ENCODE measurements at regions not wholly inside any gene's neighbourhood (a gene's known extent, or its start where the extent isn't known, plus 50 kb on each side); places are given as distances from the start of the nearest gene placed in this dataset.

DNA sequence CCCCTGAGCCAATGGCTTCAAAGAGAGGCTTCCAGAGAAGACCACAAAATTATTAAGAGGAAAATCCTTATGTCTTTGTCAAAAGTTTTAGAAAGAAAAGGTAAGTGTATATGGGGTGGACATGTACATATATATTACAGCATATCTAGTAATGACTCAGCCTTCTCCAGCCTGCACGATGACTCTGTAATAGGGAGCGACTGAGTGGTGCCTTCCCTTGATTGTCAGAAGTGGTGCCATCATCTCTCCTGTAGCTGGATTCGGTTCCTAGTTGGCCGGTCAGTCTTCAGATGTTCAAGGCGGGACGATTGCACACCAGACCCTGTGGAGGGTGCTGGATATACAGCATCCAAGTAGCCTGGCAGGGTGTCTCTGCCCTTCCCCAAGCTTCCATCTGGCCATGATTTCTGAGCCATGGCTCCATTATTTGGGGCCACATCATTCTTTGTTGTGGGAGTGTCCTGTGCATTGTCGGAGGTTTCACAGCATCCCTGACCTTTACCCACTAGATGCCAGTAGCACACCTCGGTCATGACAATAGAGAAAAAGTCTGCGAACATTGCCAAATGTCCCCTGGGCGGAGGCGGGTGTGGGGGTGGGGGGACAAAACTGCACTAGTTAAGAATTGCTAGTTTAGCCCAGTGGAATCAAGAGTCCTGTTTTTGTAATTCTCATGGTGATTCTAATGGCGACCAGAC, 206.2 kb upstream of the KAZN start:
- no peak for ATAC-seq (ENCODE audit: low read depth)
- Histone ChIP-seq H3K27me3 (replicated peaks in 1 of 4; ENCODE audit: control extremely low read depth in 1 of 4, control insufficient read depth in 3 of 4, insufficient read depth in 4 of 4, low read length in 3 of 4) (peaks cover 0 to 3% (median 0%) of the 10 kb centered on the region in 4 experiments), H3K79me2 (ENCODE audit: control insufficient read depth, insufficient read depth, low read length) (no peaks in the 10 kb centered on the region), H3K4me2 (replicated peaks; ENCODE audit: low read depth, low read length, poor library complexity, severe bottlenecking) (no peak overlapping the region), H2AFZ (ENCODE audit: insufficient read depth, low read depth, low read length, poor library complexity, severe bottlenecking) (no peak overlapping the region), H3K9ac (ENCODE audit: low read length) (no peak overlapping the region), H3K4me1 (ENCODE audit: control insufficient read depth in 2 of 2, insufficient read depth in 2 of 2, low read length in 2 of 2) (no peaks in the 10 kb centered on the region), H3K36me3 (replicated peaks in 1 of 2; ENCODE audit: control extremely low read depth in 1 of 2, control insufficient read depth in 1 of 2, extremely low read depth in 1 of 2, insufficient read depth in 2 of 2, low read length in 1 of 2) (no peaks in the 10 kb centered on the region), H3K4me3 (ENCODE audit: control extremely low read depth in 1 of 5, extremely low read depth in 1 of 5, insufficient read depth in 1 of 5, low read depth in 2 of 5, low read length in 4 of 5) (no peak overlapping the region), H3K27ac (ENCODE audit: low read length in 2 of 2) (no peak overlapping the region), H4K20me1 (ENCODE audit: control insufficient read depth, insufficient read depth, low read length, poor library complexity, severe bottlenecking) (no peaks in the 10 kb centered on the region), H3K9me3 (ENCODE audit: control extremely low read depth in 1 of 3, control insufficient read depth in 2 of 3, insufficient read depth in 1 of 3, low read length in 2 of 3) (no peaks in the 10 kb centered on the region)
- POLR2A ChIA-PET: no interaction called here
- H3K9me3 Mint-ChIP-seq (ENCODE audit: insufficient read depth): no peaks in the 10 kb centered on the region
- no peak overlapping the region for H3K27ac Mint-ChIP-seq
- peaks cover 4% of the 10 kb centered on the region for H3K27me3 Mint-ChIP-seq
- H3K4me3 Mint-ChIP-seq: no peak overlapping the region
- CTCF ChIA-PET: no interaction called here
- no peak for TF ChIP-seq EZH2 (IDR thresholded peaks at IDR 0.05; ENCODE audit: borderline replicate concordance, insufficient read depth, low read depth, low read length, poor library complexity, severe bottlenecking)
- TF ChIP-seq, protein P1, sequence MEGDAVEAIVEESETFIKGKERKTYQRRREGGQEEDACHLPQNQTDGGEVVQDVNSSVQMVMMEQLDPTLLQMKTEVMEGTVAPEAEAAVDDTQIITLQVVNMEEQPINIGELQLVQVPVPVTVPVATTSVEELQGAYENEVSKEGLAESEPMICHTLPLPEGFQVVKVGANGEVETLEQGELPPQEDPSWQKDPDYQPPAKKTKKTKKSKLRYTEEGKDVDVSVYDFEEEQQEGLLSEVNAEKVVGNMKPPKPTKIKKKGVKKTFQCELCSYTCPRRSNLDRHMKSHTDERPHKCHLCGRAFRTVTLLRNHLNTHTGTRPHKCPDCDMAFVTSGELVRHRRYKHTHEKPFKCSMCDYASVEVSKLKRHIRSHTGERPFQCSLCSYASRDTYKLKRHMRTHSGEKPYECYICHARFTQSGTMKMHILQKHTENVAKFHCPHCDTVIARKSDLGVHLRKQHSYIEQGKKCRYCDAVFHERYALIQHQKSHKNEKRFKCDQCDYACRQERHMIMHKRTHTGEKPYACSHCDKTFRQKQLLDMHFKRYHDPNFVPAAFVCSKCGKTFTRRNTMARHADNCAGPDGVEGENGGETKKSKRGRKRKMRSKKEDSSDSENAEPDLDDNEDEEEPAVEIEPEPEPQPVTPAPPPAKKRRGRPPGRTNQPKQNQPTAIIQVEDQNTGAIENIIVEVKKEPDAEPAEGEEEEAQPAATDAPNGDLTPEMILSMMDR (IDR thresholded peaks at IDR 0.05): no peak
- DNase-seq: no peak
- intact Hi-C loops (cut with micrococcal nuclease): no loop called here
- WGBS (ENCODE audit: insufficient coverage): 80% methylated on average over 6 of the region's 12 CpGs
- no peaks in the 10 kb centered on the region for H3K4me1 Mint-ChIP-seq

GRCh38 chr1:14392859-14393365, 205.6 kb upstream of the KAZN start:
- 59% methylated on average over 1 of the region's 5 CpGs for WGBS (ENCODE audit: insufficient coverage)
- POLR2A ChIA-PET: no interaction called here
- no peaks in the 10 kb centered on the region for H3K36me3 ChIP-seq (replicated peaks in 1 of 2; ENCODE audit: control extremely low read depth in 1 of 2, control insufficient read depth in 1 of 2, extremely low read depth in 1 of 2, insufficient read depth in 2 of 2, low read length in 1 of 2)

More at GRCh38 chr1:14392859-14393365, 205.6 kb upstream of the KAZN start:
- Histone ChIP-seq H3K27ac (ENCODE audit: low read length in 2 of 2) (no peak overlapping the region), H3K4me2 (replicated peaks; ENCODE audit: low read depth, low read length, poor library complexity, severe bottlenecking) (no peak overlapping the region), H4K20me1 (ENCODE audit: control insufficient read depth, insufficient read depth, low read length, poor library complexity, severe bottlenecking) (no peaks in the 10 kb centered on the region), H3K9ac (ENCODE audit: low read length) (no peak overlapping the region), H3K27me3 (replicated peaks in 1 of 4; ENCODE audit: control extremely low read depth in 1 of 4, control insufficient read depth in 3 of 4, insufficient read depth in 4 of 4, low read length in 3 of 4) (peaks cover 0 to 3% (median 0%) of the 10 kb centered on the region in 4 experiments), H3K79me2 (ENCODE audit: control insufficient read depth, insufficient read depth, low read length) (no peaks in the 10 kb centered on the region), H3K9me3 (ENCODE audit: control extremely low read depth in 1 of 3, control insufficient read depth in 2 of 3, insufficient read depth in 1 of 3, low read length in 2 of 3) (no peaks in the 10 kb centered on the region), H3K4me1 (ENCODE audit: control insufficient read depth in 2 of 2, insufficient read depth in 2 of 2, low read length in 2 of 2) (no peaks in the 10 kb centered on the region), H2AFZ (ENCODE audit: insufficient read depth, low read depth, low read length, poor library complexity, severe bottlenecking) (no peak overlapping the region), H3K4me3 (ENCODE audit: control extremely low read depth in 1 of 5, extremely low read depth in 1 of 5, insufficient read depth in 1 of 5, low read depth in 2 of 5, low read length in 4 of 5) (no peak overlapping the region)
- DNase-seq: no peak
- CTCF ChIA-PET: no interaction called here
- ATAC-seq (ENCODE audit: low read depth): no peak
- no peak overlapping the region for H3K4me3 Mint-ChIP-seq
- no peaks in the 10 kb centered on the region for H3K4me1 Mint-ChIP-seq
- H3K9me3 Mint-ChIP-seq (ENCODE audit: insufficient read depth): no peaks in the 10 kb centered on the region
- no peak overlapping the region for H3K27ac Mint-ChIP-seq
- intact Hi-C loops (cut with micrococcal nuclease): no loop called here
- peaks cover 4% of the 10 kb centered on the region for H3K27me3 Mint-ChIP-seq
- TF ChIP-seq EZH2 (IDR thresholded peaks at IDR 0.05; ENCODE audit: borderline replicate concordance, insufficient read depth, low read depth, low read length, poor library complexity, severe bottlenecking): no peak
- TF ChIP-seq, protein P1 (IDR thresholded peaks at IDR 0.05): no peak

Data from B cell (primary cell).